HCT116 (cell line): ENCODE measurements at regions not wholly inside any gene's neighbourhood (a gene's known extent, or its start where the extent isn't known, plus 50 kb on each side); places are given as distances from the start of the nearest gene placed in this dataset.

Experiments
- CTCF ChIP-seq, 3 experiments: fragments of 200-600 bp in 1 of 3; sonication (generic) in 1 of 3; IDR thresholded peaks in 2 of 3; conservative IDR thresholded peaks in 1 of 3; 2 replicates each; pipeline ENCODE4 v1.5.1; 2012 to 2017; ENCODE audit warnings: low read depth in 2 of 3, low read length in 2 of 3, antibody characterized with exemption in 1 of 3, borderline replicate concordance in 1 of 3, control low read depth in 1 of 3, mild to moderate bottlenecking in 1 of 3, mixed read lengths in 1 of 3, mixed run types in 1 of 3, moderate library complexity in 1 of 3; ENCODE audit not compliant: insufficient read depth in 1 of 3
- POLR2A ChIP-seq: IDR thresholded peaks from 2 replicates; pipeline ENCODE4 v1.7.0; 2011; ENCODE audit warnings: borderline replicate concordance; ENCODE audit not compliant: insufficient read depth, insufficient read length; ENCODE audit errors: extremely low read depth
- ZNF274 ChIP-seq: fragments of 200-500 bp; sonication (Bioruptor generic); IDR thresholded peaks from 2 replicates; pipeline ENCODE4 v1.6.1; 2014; ENCODE audit warnings: mild to moderate bottlenecking, low read depth, low read length, inconsistent platforms

- no peak for TF ChIP-seq POLR2A
- no peak for TF ChIP-seq CTCF (IDR thresholded peaks at IDR 0.05 in 2 of 3, conservative IDR thresholded peaks at IDR 0.05 in 1 of 3; ENCODE audit: borderline replicate concordance in 1 of 3, insufficient read depth in 1 of 3, low read depth in 2 of 3, low read length in 2 of 3)
- TF ChIP-seq ZNF274: no peak
These were observed 52.9 kb upstream of the PPARA start for GRCh38 chr22:46097268-46097900.
